NCI-H1048 (cell line): ENCODE measurements at regions not wholly inside any gene's neighbourhood (a gene's known extent, or its start where the extent isn't known, plus 50 kb on each side); places are given as distances from the start of the nearest gene placed in this dataset.

Experiments
- DNase-seq: peaks from one replicate; lab custom pipeline; 2025; lab: John Stamatoyannopoulos, UW

GRCh38 chr5:38643616-38644015, 87.2 kb upstream of the LIFR start:
- no peak for DNase-seq

DNA sequence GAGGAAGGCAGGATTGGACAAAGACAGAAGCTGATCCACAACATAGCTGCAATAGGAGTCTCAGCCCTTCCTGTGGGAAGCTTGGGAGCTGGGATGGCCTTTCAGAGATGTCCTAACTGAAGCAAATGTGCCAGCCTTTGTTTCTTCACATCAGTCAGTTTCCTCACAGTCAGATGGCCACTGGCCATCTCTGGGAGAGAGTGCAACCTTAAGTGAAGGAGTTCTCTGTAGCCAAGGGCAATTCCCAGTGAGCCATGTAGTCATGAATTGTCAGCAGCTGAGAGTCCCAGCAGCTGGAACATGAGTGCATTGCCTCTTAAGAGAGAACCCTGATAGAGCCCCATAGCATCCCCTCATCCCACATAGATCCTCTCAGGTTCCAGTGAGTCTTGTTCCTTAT, 89.1 kb upstream of the LIFR start:
- DNase-seq = no peak

GRCh38 chr5:38648703-38649291, 92.4 kb upstream of the LIFR start:
- no peak for DNase-seq

GRCh38 chr5:38650540-38650939, 94.1 kb upstream of the LIFR start:
- DNase-seq = no peak

DNA sequence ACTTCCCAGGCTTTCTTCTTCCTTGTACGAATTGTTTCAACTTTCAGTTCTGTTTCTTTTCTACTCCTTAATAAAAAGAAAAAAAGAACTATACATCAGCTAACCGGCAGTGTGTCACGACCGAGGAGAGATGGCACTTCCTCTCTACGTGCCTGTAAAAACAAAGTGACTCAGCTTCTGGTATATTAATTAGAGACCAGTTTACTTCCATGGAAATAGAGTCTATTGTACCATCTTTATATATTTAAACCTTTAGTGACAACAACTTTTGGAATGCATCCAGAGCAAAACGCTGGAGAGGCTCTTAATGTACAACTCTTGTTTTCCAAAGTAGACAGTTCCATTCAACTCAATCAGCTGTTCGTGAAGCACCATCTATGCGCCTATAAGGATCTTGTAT, 94.5 kb upstream of the LIFR start:
- DNase-seq = no peak

DNA sequence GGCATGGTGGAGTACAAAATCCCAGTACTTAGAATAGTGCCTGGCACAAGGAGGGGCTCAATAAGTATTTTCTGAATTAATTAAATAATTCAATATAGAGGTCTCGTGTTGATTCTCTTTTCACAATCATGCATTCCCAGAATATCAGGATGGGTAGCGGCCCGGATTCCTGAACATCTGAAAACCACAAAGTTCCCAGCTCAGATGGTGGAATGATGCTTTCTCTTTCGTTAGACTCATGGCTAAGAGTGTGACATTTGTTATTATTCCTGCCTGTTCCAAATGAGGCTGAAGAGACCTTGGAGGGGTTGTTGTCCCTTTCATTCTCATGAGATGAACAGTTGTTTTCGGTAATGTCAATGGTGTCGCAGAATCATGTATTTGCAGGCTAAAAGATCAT, 95.4 kb upstream of the LIFR start:
- DNase-seq = no peak

GRCh38 chr5:38653389-38653788, 96.9 kb upstream of the LIFR start:
- DNase-seq = no peak

DNA sequence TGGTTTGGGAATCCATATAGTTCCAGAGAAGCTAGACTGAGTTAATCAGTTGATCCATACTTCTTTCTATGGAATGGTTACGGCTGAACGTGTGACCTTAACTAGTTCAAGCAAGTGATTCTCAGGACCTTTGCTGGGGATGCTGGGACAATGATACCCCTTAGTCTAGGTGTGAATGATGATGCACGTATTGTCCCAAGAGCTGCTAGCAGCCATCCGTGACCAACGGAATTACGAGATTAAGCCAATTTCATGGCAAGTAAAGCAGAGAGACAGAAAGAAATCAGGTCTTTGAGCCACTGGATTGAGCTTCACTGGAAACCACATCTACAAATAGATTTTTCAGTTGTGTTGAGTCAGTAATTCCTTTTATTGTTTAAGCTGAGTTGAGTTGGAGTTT, 99.2 kb upstream of the LIFR start:
- DNase-seq = no peak

DNA sequence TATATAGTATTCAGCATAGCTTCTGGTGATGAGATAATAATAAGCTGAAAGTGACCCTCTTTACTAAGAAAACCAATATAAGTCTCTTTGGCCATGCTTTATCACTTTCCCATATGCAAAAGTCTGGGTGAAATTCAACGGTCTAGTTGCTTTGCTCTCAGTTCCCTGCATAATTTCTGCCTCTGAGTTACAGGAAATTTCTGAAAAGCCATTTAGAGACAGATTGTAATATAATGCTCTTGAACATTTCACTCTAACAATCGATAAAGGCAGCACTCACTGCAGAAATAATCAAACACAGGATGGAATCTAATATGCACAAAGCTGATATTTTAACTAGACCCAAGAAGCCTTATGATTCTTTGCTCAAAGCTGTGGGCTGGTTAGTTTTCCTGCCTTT, 100.1 kb upstream of the LIFR start:
- DNase-seq = no peak

DNA sequence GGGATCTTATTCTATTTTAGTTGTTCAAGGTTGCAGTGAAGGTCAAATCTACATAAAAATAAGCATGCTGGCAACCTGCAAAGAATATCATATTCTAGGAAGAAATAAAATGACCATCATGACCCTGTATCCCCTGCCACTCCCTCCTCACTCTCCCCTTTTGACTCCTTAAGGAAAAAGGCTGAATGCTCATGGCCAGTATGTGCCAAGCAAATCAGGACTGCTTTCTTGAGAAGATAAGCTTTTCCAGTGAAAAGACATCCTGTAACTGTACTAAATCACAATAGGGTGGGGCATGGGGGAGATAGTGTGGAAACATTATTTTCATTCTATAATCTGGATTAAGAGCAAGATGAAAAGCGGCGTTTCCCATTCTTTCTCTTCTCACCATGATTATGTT, 100.6 kb upstream of the LIFR start:
- no peak for DNase-seq

DNA sequence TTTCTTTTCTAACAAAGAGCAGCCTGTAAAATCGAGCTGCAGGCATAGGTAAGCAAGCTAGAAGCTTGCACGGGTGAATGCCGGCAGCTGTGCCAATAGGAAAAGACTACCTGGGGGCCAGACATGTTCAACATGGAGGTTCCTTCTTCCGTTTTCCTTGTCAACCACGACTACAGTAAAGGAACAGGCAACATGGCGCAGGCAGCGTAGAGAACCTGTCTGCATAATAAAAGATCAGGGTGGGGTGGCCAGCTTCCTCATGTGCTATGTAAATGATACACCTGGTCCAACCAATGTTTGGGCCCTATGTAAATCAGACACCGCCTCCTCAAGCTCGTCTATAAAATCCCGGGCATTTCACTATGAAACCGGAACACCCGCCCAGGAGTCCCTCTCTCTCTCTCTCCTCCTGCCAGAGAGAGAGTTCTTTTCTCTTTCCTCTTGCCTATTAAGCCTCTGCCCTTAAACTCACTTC, 103.8 kb upstream of the LIFR start:
- DNase-seq = peak; percentile 92

- no peak for DNase-seq
Measured at GRCh38 chr5:38662090-38662489, 105.6 kb upstream of the LIFR start.

- no peak for DNase-seq
Measured at GRCh38 chr5:38663249-38663648, 106.8 kb upstream of the LIFR start.

DNA sequence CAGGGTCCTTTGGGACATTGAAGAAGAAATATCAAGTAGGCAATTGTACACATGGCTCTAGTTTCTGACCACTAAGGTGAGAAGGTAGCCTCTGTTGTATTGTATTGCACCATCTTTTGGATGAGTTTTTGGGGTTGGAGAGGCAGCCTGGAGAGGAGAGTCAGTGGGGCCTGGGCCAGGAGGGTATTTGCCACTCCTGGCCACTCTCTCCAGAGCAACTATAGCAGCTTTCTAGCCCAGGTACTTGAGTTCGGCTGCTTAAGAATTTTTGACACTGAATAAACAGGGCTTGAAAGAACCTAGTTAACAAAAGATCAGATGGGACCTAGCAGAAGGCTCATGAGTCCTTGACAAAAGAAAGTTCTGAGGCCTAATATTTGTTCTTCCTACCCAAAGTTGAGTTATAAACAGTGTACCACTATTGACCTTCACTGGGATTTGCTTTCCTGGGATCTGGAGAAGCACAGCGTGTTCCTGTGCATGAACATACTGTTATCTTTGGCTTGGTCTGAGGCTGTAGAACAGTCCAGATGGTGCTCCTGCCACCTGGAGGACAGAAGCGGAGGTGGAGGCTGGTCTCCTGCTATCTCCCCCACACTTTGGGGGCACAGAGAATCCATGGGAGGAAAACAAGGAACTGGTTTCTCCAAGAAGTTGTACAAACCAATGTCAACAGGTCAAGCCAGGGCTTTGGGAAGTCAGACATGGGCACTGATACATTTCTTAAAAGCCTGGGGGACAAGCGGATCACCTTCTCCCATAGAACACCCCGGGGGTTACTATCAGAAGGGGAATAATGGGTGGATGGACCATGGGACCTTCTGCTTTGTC, 110.4 kb upstream of the LIFR start:
- DNase-seq = no peak

- DNase-seq = no peak
Measured at GRCh38 chr5:38667499-38667776, 111.0 kb upstream of the LIFR start.

GRCh38 chr5:38669361-38669880, 113.0 kb upstream of the LIFR start:
- no peak for DNase-seq

DNA sequence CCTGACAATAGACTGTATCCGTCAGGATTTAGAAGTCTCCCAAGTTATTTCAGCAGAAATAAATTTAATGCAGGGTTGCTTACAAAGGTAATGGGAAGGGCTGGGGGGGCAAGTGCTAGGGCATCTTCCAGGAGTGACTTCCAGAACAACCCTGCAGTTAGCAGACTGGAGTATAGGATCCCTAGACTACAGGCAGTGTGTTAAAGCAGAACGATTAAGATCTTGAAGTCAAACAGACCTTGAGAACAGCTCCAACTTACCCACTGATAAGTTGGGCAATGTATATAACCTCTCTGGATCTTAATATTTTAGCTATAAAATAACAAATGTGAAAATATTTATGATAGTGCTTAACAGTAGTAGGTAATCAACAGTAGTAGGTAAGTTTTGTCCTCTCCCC, 113.6 kb upstream of the LIFR start:
- no peak for DNase-seq

DNA sequence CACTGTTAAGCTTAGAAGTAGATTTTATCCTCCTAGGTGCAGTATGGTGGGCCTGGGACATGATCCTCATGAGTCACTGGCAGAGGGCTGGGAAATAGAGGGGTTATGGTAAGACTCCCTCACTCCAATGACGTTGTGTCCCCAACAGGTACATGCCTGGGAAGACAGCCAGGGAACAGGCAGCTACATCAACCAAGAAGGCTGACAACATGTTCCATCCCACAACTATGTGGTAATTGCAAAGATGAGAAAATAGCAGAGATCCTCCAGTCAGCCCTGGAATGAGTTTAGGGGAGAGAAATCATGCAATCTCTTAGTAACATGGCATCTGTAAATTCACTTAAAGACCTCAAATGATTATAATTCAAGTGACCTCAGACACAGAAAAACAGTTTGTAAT, 114.4 kb upstream of the LIFR start:
- no peak for DNase-seq

DNA sequence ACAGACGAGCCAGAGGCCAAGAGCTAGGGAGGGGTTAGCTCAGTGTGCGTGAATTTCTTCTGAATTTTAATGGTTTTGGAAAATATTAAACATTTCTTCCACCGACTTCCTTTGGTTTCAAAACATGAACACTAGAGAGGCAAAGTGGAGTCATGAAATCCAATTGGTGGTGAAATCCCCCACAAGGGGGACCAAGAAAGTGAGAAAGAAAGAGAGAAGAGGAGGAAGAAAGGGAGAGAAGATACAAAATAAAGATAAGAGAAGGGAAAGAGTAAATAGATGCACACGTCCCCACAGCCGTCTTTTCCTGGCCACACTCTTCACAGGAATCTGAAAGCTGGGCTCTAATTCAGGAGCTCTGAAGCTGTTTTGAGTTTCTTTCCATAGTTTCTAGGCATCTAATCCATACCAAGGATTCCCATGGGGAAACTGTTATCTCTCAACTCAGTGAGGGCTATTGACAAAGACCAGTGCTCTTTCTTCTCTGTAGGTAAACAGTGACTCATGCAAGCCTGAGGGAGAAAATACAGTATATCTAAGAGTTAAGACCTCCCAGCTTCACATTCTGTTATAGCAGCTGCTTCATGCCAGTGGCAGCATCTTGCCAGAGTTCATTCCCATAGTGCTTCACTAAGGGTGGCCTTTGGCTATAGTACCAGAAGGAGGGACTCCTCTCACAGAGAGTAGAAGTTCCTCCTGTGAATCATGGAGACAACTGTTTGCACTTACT, 115.8 kb upstream of the LIFR start:
- DNase-seq = no peak

- no peak for DNase-seq
Measured at GRCh38 chr5:38673671-38674071, 117.2 kb upstream of the LIFR start.

DNA sequence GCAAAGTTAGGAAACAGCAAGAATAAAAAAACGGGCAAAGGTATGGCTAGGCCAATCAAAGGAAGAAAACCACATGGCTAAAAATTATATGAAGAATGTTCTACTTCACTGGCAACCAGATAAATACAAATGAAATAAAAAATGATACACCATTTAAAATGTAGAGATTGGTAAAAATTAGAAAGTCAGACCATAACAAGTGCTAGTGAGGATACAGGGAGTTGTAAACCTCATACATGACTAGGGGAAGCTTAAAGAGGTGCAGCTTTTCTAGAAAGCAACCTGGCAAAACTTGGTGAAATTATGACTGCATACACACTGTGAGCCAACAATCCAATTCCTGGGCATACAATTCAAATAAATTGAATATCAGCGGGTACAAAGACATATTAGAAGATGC, 119.0 kb upstream of the LIFR start:
- DNase-seq = no peak

DNA sequence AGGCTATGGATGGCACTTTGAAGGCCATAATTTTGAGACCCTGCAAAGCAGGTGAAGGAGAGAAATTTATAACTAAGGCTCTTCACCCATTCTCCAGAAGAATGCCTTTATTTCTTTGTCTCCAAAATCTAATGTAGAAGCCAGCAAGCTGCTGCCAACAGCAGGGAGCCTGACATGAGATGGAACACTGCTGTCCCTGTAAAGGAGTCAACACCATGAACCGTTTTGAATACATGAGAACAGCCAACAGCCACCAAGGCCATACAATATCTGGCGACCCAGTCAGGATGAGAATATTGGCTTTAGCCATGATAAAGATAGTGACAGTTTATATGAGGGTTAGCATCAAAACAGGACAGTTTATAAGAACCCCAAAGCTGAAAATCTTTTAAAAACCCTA, 121.2 kb upstream of the LIFR start:
- DNase-seq = no peak

- no peak for DNase-seq
Measured at GRCh38 chr5:38678076-38678475, 121.6 kb upstream of the LIFR start.
